IPS-18a (cell line): ENCODE measurements at regions not wholly inside any gene's neighbourhood (a gene's known extent, or its start where the extent isn't known, plus 50 kb on each side); places are given as distances from the start of the nearest gene placed in this dataset.

Experiments used
- H3K27ac ChIP-seq: one replicate; pipeline ENCODE4 v1.5.1; 2013; ENCODE audit warnings: low read length
- H3K27me3 ChIP-seq: one replicate; pipeline ENCODE4 v1.6.1; 2013; ENCODE audit warnings: mild to moderate bottlenecking, low read length; ENCODE audit not compliant: control insufficient read depth, insufficient read depth
- H3K36me3 ChIP-seq: one replicate; pipeline ENCODE4 v1.6.1; 2013; ENCODE audit warnings: low read depth, low read length; ENCODE audit not compliant: control insufficient read depth
- H3K4me1 ChIP-seq: one replicate; pipeline ENCODE4 v1.6.1; 2013; ENCODE audit warnings: low read depth, low read length; ENCODE audit not compliant: control insufficient read depth
- H3K4me3 ChIP-seq: one replicate; pipeline ENCODE4 v1.5.1; 2013; ENCODE audit warnings: low read length
- H3K9ac ChIP-seq: one replicate; pipeline ENCODE4 v1.6.1; 2013; ENCODE audit warnings: mild to moderate bottlenecking, low read length, moderate library complexity
- H3K9me3 ChIP-seq: one replicate; pipeline ENCODE4 v1.6.1; 2013; ENCODE audit warnings: low read depth, low read length; ENCODE audit not compliant: control insufficient read depth

GRCh38 chr5:92518318-92518904 lies 1062.6 kb downstream of the NR2F1-AS1 start:
- H3K36me3 ChIP-seq = no peaks in the 10 kb centered on the region
- no peak overlapping the region for H3K9ac ChIP-seq
- no peaks in the 10 kb centered on the region for H3K4me1 ChIP-seq
- no peak overlapping the region for H3K4me3 ChIP-seq
- H3K27me3 ChIP-seq = no peaks in the 10 kb centered on the region
- peaks cover 5% of the 10 kb centered on the region for H3K9me3 ChIP-seq
- no peak overlapping the region for H3K27ac ChIP-seq

DNA sequence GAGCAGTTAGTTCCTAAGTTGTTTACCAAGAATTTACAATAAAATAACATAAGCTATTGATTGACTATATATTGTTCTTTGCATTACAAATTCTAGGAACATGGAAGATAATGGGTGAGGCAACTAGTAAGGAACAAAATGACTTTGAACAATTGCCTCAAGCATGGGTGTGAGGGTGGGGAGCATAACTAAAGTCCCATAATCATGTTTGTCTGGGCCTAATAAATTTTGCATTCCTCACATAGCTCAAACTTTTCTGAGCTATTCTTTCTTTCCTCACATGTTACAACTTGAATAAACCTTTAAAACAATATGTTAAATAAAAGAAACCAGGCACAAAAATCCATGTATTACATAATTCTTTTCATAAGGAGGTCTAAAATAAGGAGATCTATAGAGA lies 1066.1 kb downstream of the NR2F1-AS1 start:
- no peaks in the 10 kb centered on the region for H3K4me1 ChIP-seq
- no peaks in the 10 kb centered on the region for H3K36me3 ChIP-seq
- H3K27me3 ChIP-seq = no peaks in the 10 kb centered on the region
- no peak overlapping the region for H3K9ac ChIP-seq
- H3K27ac ChIP-seq = no peak overlapping the region
- no peak overlapping the region for H3K4me3 ChIP-seq
- H3K9me3 ChIP-seq = peaks cover 23% of the 10 kb centered on the region

- no peak overlapping the region for H3K4me3 ChIP-seq
- no peaks in the 10 kb centered on the region for H3K27me3 ChIP-seq
- H3K9ac ChIP-seq = no peak overlapping the region
- no peaks in the 10 kb centered on the region for H3K36me3 ChIP-seq
- peaks cover 38% of the 10 kb centered on the region for H3K9me3 ChIP-seq
- no peak overlapping the region for H3K27ac ChIP-seq
- H3K4me1 ChIP-seq = no peaks in the 10 kb centered on the region
Measured at GRCh38 chr5:92513067-92513466, 1068.0 kb downstream of the NR2F1-AS1 start.

DNA sequence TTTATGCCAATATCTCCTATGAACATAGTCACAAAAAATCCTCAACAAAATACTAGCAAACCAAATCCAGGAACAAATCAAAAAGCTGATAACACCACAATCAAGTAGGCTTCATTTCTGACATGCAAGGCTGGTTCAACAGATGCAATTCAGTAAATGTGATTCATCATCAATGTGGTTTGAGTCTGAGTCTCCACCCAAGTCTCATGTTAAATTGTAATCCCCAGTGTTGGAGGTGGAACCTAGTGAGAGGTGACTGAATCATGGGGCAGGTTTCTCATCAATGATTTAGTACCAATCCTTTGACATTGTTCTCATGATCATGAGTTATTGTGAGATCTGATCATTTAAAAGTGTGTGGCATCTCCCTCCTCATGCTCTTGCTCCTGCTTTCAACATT lies 1072.7 kb downstream of the NR2F1-AS1 start:
- H3K27me3 ChIP-seq = no peaks in the 10 kb centered on the region
- no peaks in the 10 kb centered on the region for H3K4me1 ChIP-seq
- no peak overlapping the region for H3K9ac ChIP-seq
- H3K9me3 ChIP-seq = peaks cover 32% of the 10 kb centered on the region
- no peak overlapping the region for H3K4me3 ChIP-seq
- H3K27ac ChIP-seq = no peak overlapping the region
- no peaks in the 10 kb centered on the region for H3K36me3 ChIP-seq

GRCh38 chr5:92505925-92506324 lies 1075.1 kb downstream of the NR2F1-AS1 start:
- no peak overlapping the region for H3K27ac ChIP-seq
- peaks cover 19% of the 10 kb centered on the region for H3K9me3 ChIP-seq
- no peaks in the 10 kb centered on the region for H3K4me1 ChIP-seq
- no peaks in the 10 kb centered on the region for H3K27me3 ChIP-seq
- no peak overlapping the region for H3K9ac ChIP-seq
- no peaks in the 10 kb centered on the region for H3K36me3 ChIP-seq
- H3K4me3 ChIP-seq = no peak overlapping the region

DNA sequence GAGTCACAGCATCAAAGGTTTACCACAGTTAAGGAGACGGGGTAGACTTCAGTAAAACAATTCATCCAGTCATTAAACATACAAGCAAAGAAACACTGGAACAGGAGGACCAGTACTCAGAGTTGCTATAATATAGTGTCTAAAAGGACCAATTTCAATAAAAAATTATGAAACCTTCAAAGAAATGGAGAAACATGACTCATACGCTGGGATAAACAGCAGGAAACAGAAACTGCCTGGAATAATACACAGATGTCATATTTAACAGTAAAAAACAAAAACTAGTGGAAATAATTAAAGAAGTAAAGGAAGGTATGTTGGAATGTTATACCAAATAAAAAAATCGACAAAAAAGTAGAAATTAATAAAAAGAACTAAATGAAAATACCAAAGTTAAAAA lies 1075.9 kb downstream of the NR2F1-AS1 start:
- Histone ChIP-seq H3K9ac (no peak overlapping the region), H3K27ac (no peak overlapping the region), H3K4me3 (no peak overlapping the region), H3K27me3 (no peaks in the 10 kb centered on the region), H3K4me1 (no peaks in the 10 kb centered on the region), H3K9me3 (peaks cover 16% of the 10 kb centered on the region), H3K36me3 (no peaks in the 10 kb centered on the region)

DNA sequence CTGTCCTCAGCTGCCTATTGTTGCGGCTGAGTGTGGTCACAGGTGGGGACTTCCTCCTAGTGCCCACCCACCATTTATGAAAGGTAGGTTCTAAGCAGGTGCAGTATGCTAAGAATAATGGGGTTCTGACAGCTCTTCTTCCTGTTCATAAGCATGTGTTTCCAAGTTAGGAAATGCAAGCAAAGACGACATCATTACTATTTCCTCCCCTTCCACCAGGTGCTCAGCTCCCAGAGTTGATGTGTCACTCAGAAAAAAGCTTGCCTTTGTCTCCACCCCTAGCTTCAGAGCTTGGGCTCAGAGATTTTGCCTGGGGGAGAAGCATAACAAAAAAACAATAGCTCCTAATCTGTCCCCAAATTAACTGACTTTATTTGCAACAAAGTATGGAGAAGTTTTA lies 1076.7 kb downstream of the NR2F1-AS1 start:
- H3K27ac ChIP-seq = no peak overlapping the region
- H3K9ac ChIP-seq = no peak overlapping the region
- no peaks in the 10 kb centered on the region for H3K36me3 ChIP-seq
- H3K4me1 ChIP-seq = no peaks in the 10 kb centered on the region
- H3K4me3 ChIP-seq = no peak overlapping the region
- H3K9me3 ChIP-seq = peaks cover 12% of the 10 kb centered on the region
- H3K27me3 ChIP-seq = no peaks in the 10 kb centered on the region

DNA sequence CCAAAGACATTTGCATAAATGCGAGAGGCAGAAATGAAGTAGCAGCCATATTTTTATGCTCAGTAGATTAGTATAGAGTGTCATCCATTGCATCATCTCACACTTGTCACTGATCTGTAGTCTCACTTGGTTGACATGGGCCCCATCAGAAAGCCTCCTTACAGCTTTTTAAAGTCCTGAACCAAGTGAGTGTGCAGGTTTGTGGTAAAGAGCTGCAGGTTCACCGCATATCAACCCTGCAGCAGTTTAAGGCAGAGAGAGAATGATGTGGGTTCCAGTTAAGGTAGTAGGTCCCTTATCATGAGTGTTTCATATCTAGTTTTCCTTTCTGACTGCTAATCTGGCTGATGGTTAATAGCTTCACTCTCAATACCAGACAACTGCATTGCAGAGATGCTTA lies 1080.3 kb downstream of the NR2F1-AS1 start:
- H3K9me3 ChIP-seq = no peaks in the 10 kb centered on the region
- no peak overlapping the region for H3K4me3 ChIP-seq
- H3K36me3 ChIP-seq = no peaks in the 10 kb centered on the region
- no peak overlapping the region for H3K9ac ChIP-seq
- no peak overlapping the region for H3K27ac ChIP-seq
- no peaks in the 10 kb centered on the region for H3K27me3 ChIP-seq
- no peaks in the 10 kb centered on the region for H3K4me1 ChIP-seq

GRCh38 chr5:92496545-92496944 lies 1084.5 kb downstream of the NR2F1-AS1 start:
- Histone ChIP-seq H3K27me3 (no peaks in the 10 kb centered on the region), H3K9me3 (no peaks in the 10 kb centered on the region), H3K9ac (no peak overlapping the region), H3K36me3 (no peaks in the 10 kb centered on the region), H3K4me3 (no peak overlapping the region), H3K4me1 (no peaks in the 10 kb centered on the region), H3K27ac (no peak overlapping the region)

GRCh38 chr5:92494508-92494907 lies 1086.5 kb downstream of the NR2F1-AS1 start:
- Histone ChIP-seq H3K4me3 (no peak overlapping the region), H3K9ac (no peak overlapping the region), H3K36me3 (no peaks in the 10 kb centered on the region), H3K9me3 (no peaks in the 10 kb centered on the region), H3K27me3 (no peaks in the 10 kb centered on the region), H3K4me1 (no peaks in the 10 kb centered on the region), H3K27ac (no peak overlapping the region)

- no peak overlapping the region for H3K27ac ChIP-seq
- no peaks in the 10 kb centered on the region for H3K36me3 ChIP-seq
- H3K9me3 ChIP-seq = no peaks in the 10 kb centered on the region
- no peaks in the 10 kb centered on the region for H3K4me1 ChIP-seq
- H3K9ac ChIP-seq = no peak overlapping the region
- no peak overlapping the region for H3K4me3 ChIP-seq
- H3K27me3 ChIP-seq = no peaks in the 10 kb centered on the region
Measured at GRCh38 chr5:92492908-92493307, 1088.1 kb downstream of the NR2F1-AS1 start.

GRCh38 chr5:92484484-92484883 lies 1096.5 kb downstream of the NR2F1-AS1 start:
- Histone ChIP-seq H3K27ac (no peak overlapping the region), H3K4me3 (no peak overlapping the region), H3K9me3 (no peaks in the 10 kb centered on the region), H3K9ac (no peak overlapping the region), H3K4me1 (no peaks in the 10 kb centered on the region), H3K36me3 (no peaks in the 10 kb centered on the region), H3K27me3 (no peaks in the 10 kb centered on the region)
